ENCODE measurements at regions not wholly inside any gene's neighbourhood (a gene's known extent, or its start where the extent isn't known, plus 50 kb on each side); places are given as distances from the start of the nearest gene placed in this dataset.

- Histone ChIP-seq H3K79me1 (ENCODE audit: insufficient read depth, low read depth, low read length, poor library complexity, severe bottlenecking) (no peaks in the 10 kb centered on the region), H3T11ph (ENCODE audit: low read length) (no peak overlapping the region), H2BK15ac (ENCODE audit: low read depth, low read length) (no peak overlapping the region), H2BK5ac (ENCODE audit: insufficient read length, low read length) (no peak overlapping the region), H4K5ac (ENCODE audit: insufficient read length, low read depth, low read length) (no peak overlapping the region), H2AFZ (ENCODE audit: low read length) (no peak overlapping the region), H3K9ac (ENCODE audit: extremely low read depth, insufficient read length, low read length) (no peak overlapping the region), H3K27me3 (ENCODE audit: insufficient read depth, low read length) (no peaks in the 10 kb centered on the region), H3K79me2 (ENCODE audit: insufficient read depth, low read length) (no peaks in the 10 kb centered on the region), H3K14ac (ENCODE audit: insufficient read depth, low read length) (no peak overlapping the region), H3K4ac (ENCODE audit: low read depth, low read length) (no peak overlapping the region), H3K23me2 (ENCODE audit: insufficient read length, low read depth, low read length, poor library complexity, severe bottlenecking) (no peaks in the 10 kb centered on the region), H4K8ac (replicated peaks; ENCODE audit: insufficient read length, low read depth, low read length) (no peak overlapping the region), H3K18ac (ENCODE audit: insufficient read length, low read depth, low read length) (no peak overlapping the region), H4K91ac (ENCODE audit: insufficient read length, low read depth, low read length) (no peak overlapping the region), H3K9me3 (ENCODE audit: control insufficient read depth, low read depth, low read length) (no peaks in the 10 kb centered on the region), H2BK12ac (ENCODE audit: insufficient read length, low read depth, low read length) (no peak overlapping the region), H2BK120ac (ENCODE audit: low read depth, low read length, poor library complexity, severe bottlenecking) (no peak overlapping the region), H2AK5ac (ENCODE audit: insufficient read length, low read length) (no peak overlapping the region), H3K56ac (ENCODE audit: insufficient read length, low read depth, low read length) (no peak overlapping the region), H4K20me1 (ENCODE audit: control insufficient read depth, insufficient read depth, insufficient read length) (no peaks in the 10 kb centered on the region), H3K23ac (ENCODE audit: insufficient read length, low read depth, low read length) (no peak overlapping the region), H3K4me1 (ENCODE audit: insufficient read depth, low read length) (no peaks in the 10 kb centered on the region), H2BK20ac (ENCODE audit: low read depth, low read length, poor library complexity, severe bottlenecking) (no peak overlapping the region), H3K4me2 (ENCODE audit: insufficient read depth, insufficient read length, low read length) (no peak overlapping the region), H3K27ac (ENCODE audit: insufficient read length, low read depth, low read length) (no peak overlapping the region)
- Mint-ChIP-seq H3K4me1 (peaks cover 7 to 8% of the 10 kb centered on the region in 2 experiments), H3K27me3 (ENCODE audit: low read depth) (no peaks in the 10 kb centered on the region), H3K27ac (no peak overlapping the region), H3K9me3 (peaks cover 0 to 2% of the 10 kb centered on the region in 2 experiments; a peak in 3 of 5 replicates), H3K36me3 (ENCODE audit: insufficient read depth in 1 of 3, low read depth in 3 of 3) (no peaks in the 10 kb centered on the region; a peak in 1 of 7 replicates), H3K4me3 (no peak overlapping the region)
- no CpG with 5 or more reads among the region's 2 CpGs for WGBS (ENCODE audit: extremely low coverage, insufficient read length, low lambda C conversion rate)
- DNase-seq, result no peak
- TF ChIP-seq CTCF (conservative IDR thresholded peaks at IDR 0.05), result no peak
These were observed 907.5 kb downstream of the C6orf118 start for GRCh38 chr6:164401871-164402270.

All from H9 (cell line).